Inflammatory macrophage (primary cell): ENCODE measurements at regions not wholly inside any gene's neighbourhood (a gene's known extent, or its start where the extent isn't known, plus 50 kb on each side); places are given as distances from the start of the nearest gene placed in this dataset.
"Not testable (repeated sequence)": the region's sequence is repeated elsewhere in the genome, so short reads cannot be mapped to it uniquely, and the experiment has no call there.

Experiments
- DNase-seq, 2 donors: peaks; one replicate each; pipeline ENCODE4 v3.0.0-alpha.2; 2020 to 2022

DNA sequence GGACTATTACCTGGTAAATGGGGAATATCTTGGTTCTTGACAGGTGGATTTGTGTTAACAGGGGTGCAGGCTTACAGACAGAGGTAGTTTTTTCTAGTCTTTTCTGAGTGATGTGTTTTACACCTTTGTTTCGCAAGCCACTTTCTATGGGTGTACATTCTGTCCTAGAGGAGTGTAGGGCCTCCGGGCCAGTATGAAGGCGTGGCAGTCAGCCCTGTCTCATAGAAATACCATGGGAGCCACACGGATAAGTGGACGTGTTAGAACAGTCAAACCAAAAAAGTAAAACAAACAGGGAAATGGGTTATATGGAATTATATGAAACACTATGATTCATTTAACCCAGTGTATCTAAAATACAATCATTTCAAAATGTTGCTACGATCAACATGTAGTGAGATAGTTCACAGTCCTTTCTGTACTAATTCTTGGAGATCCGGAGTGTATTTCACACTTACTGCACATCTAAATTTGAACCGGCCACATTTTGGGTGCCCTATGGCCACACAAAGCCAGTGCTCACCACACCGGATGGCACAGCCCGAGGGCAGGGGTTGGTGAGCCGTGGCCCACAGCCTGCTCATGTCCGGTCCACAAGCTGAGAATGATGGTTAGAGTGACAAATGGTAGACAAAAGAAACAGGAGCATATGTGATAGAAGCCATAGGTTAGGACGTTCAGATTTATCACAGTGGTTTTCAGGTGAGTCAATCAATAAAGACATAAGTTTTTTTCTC is 80.1 kb upstream of the IRX4 start:
- DNase-seq = no peak

DNA sequence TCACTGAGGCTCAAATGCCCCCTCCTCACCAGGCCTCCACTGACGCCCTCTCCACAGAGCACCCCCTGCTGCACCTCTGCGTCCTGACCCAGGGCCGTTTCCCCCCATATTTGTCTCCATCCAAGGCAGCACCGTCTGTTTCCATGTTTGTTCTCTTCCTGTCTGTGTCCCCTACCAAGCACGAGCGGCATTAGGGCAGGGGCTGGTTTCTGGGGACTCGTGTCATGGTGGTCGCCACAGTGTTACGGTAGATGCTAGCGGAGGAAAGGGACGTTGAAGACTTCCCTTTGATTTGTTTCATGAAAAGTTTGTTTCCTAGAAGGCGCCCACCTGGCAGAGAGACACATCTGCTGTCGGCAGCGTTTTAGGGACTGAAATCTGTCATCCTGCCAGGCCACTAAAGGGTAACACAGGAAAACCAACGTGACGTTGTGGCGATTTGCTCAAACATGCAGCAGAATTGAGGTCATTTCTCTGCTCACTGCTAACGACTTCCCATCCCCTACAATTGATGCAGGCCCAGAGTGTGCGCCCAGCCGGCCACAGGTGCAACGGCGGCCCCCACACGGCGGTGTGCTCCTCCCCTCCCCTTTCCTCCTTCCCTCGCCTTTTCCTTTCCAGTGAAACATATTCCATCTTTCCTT is 79.3 kb upstream of the IRX4 start:
- no peak for DNase-seq

DNA sequence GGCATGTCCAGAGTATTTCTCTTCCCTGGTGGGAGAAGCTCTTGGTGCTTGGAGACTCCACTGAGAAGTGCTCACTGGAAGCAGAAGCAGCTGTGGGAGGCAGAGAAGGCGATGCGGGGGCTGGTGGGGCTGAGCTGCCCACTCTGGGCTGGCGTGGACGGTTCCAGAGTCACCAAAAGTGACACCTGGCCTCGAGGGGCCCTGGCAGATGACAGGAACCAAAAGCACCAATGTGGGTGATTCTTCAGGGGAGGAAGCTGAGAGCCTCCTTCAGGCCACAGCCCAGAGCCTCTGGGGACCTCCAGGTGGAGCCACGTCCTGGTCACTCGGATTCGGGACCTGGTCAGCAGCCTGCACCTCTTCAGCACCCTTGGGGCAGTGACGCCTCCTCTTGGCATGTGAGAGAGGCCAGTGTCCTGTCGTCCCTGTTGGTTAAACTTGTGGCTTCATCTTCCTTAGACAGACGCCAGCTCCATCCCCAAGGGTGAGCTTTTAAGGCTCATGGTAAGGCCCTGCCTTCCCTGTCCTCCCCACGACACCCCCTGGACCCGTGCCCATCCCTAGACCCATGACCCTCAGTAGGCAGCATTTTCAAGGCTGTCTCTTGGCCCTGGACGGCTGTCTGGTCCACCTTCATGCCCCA is 78.7 kb upstream of the IRX4 start:
- no peak for DNase-seq

DNA sequence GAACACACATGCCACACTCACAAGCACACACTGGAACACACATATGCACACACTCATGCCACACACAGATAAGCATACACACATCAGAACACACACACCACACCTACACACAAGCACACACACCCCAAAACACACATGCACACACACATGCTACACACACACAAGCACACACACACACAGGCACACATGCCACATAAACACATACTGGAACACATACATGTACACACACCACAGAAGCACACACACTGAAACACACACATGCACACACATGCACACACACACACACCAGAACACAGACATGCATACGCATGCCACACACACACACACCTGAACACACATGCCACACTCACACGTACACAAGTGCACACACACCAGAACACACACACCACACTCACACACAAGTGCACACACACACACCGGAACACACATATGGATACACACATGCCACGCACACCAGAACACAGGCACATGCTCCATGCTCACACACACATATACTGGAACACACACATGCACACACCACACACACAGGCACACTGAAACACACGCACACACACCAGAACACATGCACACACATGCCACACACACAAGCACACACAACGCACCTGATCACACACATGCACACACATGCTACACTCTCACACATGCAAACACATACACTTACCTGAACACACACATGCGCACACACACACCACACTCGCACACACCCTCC is 78.0 kb upstream of the IRX4 start:
- no peak for DNase-seq

DNA sequence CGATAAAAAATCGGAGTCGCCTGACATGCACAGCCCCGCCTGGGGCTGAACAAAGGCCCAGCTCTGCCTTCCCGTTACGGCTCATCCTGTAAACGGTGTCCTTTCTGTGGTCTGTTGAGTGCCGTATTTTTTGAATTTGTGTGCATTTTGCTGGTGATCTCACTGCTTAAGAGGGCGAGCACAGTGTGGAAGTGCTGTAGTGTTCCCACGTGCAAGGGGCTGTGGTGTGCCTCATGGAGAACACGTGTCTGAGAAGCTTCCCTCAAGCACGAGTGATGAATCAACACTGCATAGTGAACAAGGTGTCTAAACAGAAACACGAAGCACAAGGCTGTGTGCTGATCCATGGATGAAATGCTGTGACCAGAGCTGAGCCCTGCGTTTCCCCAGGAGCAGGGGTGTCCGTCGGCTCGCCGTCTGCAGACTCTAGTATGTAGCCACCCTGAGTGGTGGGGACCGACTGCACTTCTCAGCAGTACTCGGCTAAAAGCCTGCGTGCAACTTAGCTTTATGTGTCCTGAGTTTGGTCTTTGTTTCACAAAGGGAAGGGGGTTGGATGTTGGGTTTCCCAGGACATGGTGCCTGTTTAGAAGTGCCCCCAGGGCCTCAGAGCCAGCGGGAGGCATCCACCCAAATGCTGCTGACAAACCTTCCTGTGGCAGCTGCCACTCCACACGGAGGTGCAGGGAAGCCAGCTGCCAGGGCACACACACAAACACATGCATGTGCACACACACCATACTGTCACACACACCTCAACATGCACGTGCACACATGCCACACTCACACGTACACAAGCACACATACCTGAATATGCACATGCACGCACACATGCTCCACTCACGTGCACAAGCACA is 77.2 kb upstream of the IRX4 start:
- no peak for DNase-seq

DNA sequence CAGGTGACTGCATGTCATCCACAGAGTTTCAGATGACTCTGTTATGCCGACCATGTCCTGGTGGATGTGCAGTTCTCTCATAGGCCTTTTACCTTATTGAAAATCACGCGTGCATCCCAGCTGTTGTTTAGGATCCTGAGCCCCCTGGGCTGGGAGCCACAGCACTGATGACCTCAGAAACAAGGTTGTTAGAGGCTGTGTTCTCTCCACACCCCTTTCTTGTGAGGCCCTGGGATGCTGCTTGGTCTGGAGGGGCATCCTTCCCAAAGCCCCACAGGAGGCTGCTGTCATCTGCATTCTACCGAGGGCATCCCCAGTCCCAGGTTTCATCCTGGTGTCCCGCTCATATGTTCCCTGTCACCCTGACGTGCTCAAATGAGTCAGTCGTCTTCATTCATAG is 76.5 kb upstream of the IRX4 start:
- DNase-seq = no peak

DNA sequence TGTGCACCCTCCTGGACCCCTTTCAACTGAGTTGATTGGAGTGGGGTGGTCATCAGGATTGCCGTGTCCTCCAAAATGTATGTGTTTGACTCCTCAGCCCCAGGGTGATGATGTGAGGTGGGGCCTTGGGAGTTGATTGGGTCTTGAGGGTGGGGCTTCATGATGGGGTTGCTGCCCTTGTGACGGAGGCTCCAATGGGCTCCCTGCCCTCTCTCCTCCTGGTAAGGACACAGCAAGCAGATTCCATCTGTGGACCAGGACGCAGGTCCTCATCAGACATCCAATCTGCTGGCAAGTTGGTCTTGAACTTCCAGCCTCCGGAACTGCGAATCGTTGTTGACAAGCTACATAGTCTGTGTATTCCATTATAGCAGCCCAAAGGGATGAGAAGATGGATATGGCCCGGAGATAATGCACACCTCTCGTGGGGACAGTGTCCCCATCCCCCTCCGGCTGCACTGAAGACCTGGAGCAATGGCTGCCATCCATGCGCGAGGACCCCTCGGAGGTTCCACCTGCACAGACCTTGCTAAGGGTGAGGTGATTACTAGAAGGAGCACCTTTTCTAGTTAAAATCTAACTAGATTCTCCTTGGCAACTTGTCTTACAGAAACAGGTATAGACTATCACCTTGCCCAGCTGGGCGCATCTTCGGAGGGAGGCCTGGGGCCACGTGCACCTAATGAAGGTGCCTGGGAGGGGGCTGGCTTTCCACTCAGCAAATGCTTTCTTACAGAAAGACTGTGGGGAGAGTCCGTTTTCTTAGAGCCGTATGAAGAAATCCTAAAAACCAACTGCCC is 75.7 kb upstream of the IRX4 start:
- no peak for DNase-seq

DNA sequence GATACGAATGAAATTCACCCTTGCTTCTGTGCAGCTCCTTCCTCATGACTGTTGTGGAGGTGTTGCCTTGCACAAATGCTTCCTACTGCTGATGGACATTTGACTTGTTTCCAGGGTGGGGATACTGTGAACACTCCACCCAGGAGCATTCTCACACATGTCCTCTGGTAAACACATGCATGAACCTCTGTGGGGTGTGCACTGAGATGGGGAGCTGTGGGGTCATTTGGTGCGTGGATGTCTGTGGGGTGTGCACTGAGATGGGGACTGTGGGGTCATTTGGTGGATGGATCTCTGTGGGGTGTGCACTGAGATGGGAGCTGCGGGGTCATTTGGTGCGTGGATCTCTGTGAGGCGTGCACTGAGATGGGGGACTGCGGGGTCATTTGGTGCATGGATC is 72.9 kb upstream of the IRX4 start:
- DNase-seq = no peak

DNA sequence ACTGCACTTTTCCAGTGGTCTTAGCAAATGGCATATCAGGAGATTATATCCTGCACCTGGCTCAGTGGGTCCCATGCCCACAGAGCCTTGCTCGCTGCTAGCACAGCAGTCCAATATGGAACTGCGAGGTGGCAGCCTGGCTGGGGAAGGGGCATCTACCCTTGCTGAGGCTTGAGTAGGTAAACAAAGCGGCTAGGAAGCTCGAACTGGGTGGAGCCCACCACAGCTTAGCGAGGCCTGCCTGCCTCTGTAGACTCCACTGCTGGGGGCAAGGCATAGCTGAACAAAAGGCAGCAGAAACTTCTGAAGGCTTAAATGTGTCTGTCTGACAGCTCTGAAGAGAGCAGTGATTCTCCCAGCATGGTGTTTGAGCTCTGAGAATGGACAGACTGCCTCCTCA is 71.0 kb upstream of the IRX4 start:
- DNase-seq = not testable (repeated sequence)

DNA sequence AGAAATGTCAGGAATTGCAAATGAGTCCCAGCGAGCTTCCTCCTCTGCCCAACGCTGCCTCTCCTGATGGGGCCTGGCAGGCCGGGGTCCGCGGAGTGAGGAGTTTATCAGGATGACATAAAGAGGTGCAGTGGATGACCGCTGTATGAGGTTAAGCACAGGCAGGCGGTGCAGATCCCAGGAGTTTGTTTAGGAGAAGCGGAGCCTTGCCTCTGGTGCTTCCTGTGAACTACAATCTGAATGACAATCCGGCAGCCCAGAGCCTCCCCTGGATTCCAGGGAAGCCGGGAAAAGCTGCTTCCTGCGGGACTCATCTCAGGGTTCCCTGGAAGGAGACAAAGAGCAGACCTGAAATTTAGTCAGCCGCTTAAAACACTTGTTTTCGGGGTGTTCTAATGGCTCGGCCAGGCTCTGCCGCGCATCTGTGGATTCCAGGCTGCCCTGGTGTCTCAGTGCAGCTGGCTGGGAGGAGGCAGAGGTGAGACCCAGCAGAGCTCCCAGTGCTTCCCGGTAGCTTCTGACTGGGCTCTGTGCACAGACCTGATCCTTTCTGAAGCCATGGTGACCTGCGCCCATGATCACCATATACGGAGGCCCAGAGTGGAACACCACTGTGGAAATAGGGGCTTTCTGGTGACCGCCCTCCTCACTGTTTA is 69.8 kb upstream of the IRX4 start:
- no peak for DNase-seq

DNA sequence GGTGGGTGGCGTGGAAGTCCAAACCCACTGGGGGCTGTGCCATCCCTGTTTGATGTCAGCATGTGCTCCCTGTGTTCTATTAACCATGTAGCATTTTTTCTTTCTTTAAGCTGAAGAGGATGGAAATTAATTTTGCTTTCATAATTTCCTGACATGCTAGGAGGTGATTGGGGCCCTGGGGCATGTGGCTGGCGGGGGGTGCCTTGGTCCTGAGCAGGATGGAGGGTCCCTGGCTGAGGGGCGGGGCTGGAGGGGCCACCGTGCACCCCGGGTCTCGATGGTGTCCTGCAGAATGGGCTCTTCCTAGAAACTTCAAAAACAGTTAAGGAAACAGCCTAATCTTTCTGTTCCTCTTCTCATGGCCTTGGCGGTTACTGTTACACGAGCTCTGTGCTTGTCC is 69.3 kb upstream of the IRX4 start:
- no peak for DNase-seq

DNA sequence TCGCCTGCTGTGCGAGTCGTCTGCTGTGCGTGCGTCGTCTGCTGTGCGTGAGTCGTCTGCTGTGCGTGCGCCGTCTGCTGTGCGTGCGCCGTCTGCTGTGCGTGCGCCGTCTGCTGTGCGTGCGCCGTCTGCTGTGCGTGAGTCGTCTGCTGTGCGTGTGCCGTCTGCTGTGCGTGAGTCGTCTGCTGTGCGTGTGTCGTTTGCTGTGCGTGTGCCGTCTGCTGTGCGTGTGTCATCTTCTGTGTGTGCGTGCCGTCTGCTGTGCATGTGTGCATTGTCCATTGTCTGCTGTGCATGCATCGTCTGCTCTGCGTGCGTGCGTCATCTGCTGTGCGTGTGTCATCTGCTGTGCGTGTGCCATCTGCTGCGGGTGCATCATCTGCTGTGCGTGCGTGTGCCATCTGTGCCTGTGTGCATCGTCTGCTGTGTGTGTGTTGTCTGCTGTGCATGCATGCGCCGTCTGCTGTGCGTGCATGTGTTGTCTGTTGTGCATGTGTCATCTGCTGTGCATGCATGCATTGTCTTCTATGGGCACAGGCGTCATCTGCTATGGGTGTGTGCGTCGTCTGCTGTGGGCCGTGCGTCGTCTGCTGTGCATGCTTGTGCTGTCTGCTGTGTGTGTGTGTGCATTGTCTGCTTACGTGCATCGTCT is 68.6 kb upstream of the IRX4 start:
- DNase-seq = no peak

DNA sequence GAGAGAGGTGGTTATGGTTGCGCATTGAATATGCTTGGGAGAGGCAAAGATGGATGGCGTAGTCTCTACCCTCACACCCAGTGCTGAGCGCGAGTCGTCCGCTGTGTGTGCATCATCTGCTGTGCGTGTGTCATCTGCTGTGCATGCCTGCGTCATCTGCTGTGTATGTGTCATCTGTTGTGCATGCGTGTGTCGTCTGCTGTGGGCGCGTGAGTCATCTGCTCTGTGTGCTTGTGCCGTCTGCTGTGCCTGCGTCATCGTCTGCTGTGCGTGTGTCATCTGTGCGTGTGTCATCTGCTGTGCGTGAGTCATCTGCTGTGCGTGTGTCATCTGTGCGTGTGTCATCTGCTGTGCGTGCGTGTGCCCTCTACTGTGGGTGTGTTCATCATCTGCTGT is 68.0 kb upstream of the IRX4 start:
- no peak for DNase-seq

DNA sequence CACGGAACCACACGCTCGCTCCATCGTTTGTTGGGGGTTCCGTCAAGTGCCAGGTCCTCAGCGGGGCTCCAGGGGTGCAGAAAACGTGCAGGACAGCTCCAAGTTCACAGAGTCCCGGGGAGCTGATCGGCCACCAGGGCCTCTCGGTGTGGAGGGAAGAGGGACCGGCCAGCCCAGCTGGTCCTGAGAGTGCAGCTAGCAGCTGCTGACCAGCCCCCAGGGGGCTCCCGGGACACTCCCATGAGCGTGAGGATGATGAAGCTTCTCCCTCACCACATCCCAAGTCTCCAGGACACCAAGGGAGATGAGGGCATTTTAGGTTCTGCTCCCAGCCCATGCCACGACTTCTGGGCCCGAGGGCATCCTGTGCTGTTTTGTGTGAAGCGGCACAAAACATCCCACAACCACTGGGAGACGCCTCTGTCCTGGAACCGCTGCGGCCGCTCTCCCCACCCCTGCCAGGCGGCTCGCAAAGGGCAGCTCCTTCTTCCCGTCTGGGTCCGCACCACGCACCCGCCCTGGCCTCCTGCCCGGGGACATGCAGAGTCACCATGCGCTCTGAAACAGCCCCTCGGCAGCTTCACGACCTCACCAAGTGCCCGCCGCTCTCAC is 67.5 kb upstream of the IRX4 start:
- DNase-seq = no peak

DNA sequence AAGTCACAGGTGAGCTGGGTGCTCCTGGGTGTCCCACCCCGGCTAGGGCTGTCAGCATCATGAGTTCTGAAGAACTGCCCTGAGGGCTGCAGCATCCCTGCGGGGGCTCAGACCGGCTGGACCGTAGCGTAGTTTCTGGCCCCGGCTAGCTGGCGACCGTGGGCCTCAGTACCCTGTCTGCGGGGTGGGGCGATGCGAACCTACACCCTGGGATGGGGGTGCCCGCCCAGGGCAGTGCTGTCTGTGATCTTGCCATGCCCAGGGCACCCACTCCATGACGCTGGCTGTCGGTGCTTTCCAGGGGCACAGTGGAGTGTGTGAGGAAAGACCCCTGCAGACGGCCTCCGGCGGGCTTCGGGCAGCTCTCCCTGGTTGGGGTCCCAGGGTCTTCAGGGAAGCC is 66.5 kb upstream of the IRX4 start:
- no peak for DNase-seq

DNA sequence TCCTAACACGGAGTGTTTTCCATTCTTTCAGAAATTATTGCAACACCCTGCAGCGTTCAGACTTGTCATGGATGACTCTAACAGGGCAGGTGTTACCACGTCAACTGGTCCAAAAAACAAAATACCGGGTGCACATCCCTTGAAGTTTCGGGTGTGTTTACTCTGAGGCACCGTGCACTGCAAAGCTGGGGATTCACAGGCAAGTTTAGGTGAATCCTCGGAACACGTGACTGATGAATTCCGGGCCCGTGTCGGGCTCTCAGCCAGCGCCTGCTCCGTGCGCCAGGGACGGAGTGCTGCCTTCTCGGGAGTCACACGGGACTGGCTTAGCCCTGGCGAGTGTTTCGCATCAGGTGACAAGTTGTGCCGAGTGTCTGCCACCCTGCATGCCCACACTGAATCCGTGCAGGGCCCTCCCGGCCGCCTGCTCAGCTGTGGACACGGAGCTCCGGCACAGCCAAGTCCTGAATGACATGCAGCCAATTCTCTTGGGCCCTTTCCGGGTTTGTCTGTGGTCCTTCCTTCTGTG is 66.0 kb upstream of the IRX4 start:
- DNase-seq = no peak

DNA sequence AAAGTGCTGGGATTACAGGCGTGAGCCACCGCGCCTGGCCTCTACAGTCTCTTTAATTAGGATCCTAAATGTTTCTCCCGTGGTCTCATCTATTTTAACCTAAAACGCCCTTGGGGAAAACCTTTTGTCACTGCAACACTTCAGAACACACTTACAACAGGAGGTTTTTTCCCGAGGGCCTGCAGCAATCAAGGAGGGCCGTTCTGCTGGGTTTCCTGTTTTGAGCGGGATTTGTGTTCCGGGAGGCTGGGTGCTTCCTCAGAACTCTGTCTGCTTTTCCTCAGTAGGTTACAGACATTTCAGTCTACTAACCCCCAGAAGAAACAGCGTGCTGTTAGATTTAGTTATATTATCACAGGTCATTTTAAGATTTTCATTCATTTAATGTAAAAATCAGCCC is 65.4 kb upstream of the IRX4 start:
- no peak for DNase-seq

DNA sequence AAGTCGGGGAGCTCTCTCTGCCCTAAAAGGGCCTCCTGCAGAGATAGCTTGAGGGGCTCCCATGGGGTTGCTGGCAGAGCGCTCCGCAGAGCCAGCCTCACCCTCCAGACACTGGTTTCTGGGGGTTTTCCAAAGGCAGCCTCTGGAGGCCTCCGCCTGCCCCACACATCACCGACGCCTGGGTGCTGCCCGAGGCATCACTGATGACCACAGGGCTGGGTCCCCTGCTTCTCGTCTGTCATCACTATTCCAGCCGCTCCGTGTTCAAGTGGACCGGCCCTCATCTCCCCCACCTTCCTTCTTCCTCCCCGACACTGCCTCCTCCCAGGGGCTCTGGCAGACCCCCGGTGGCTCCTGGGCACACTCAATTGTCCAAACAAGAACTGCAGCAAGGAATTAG is 64.1 kb upstream of the IRX4 start:
- no peak for DNase-seq

DNA sequence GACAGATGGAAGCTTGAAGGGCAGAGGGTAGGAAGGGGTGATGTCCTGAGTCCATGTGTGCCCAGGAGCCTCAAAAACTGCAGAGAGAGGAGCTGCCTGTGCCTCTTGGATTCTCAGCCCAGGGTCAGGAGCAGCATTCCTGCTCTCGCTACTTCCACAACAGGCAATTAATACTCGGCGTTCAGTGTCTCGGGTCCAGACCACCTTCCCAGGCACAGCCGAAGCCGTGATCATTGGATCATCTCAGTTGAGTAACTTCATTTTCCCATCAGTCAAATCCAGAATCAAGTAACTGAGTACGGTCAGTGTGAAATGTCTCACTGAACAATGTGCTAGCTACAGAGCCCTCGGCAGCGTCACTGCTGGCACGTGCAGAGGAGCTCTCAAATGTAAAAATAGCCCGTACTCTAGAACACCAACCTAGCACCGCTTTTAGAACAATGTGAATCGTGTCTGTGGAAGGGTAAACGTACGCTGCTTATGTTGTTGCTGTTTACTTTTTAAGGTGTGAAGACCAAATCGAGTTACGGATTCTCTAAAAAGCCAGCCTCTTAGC is 63.5 kb upstream of the IRX4 start:
- DNase-seq = no peak

DNA sequence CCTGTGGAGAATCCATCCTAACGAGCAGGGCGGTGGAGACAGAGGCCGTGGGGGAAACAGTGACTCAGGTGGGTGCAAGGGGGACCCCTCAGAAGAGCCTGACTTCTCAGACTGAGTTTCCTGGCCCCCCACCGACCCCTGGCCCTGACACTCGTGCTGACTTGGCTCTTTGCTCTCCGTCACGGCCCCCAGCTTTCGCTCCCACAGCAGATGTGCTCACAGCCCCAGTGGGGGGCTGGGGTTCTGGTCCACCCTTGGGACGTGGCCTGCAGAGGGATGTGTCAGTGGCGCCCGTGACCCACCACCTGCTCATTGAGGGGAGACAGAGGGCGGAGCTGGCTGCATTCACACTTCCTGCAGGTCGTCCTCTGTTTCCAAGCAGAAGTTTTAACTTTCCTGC is 62.9 kb upstream of the IRX4 start:
- no peak for DNase-seq
